Suprapubic skin (tissue), 4 donors: ENCODE measurements at regions not wholly inside any gene's neighbourhood (a gene's known extent, or its start where the extent isn't known, plus 50 kb on each side); places are given as distances from the start of the nearest gene placed in this dataset.

Experiments
- EP300 ChIP-seq: sonication (generic); formaldehyde crosslinking; IDR thresholded peaks from one replicate; pipeline ENCODE4 v1.6.1; 2017; ENCODE audit warnings: antibody characterized with exemption
- POLR2A ChIP-seq, 2 donors: fragments of 450-650 bp; IDR thresholded peaks; one replicate each; pipeline ENCODE4 v1.6.1; 2017; ENCODE audit warnings: antibody characterized with exemption in 2 of 2, mild to moderate bottlenecking in 2 of 2, moderate library complexity in 2 of 2
- POLR2AphosphoS5 ChIP-seq, 3 donors: sonication (generic); formaldehyde crosslinking; IDR thresholded peaks; one replicate each; pipeline ENCODE4 v1.6.1; 2017; ENCODE audit warnings: antibody characterized with exemption in 3 of 3
- TF ChIP-seq, protein P1 (sequence below), 2 donors: fragments of 200-600 bp in 1 of 2; fragments of 450-650 bp in 1 of 2; sonication (generic) in 1 of 2; IDR thresholded peaks; one replicate each; pipeline ENCODE4 v1.5.1; 2016 to 2019; ENCODE audit warnings: antibody characterized with exemption in 2 of 2, mild to moderate bottlenecking in 1 of 2, moderate library complexity in 1 of 2

- TF ChIP-seq, protein P1, sequence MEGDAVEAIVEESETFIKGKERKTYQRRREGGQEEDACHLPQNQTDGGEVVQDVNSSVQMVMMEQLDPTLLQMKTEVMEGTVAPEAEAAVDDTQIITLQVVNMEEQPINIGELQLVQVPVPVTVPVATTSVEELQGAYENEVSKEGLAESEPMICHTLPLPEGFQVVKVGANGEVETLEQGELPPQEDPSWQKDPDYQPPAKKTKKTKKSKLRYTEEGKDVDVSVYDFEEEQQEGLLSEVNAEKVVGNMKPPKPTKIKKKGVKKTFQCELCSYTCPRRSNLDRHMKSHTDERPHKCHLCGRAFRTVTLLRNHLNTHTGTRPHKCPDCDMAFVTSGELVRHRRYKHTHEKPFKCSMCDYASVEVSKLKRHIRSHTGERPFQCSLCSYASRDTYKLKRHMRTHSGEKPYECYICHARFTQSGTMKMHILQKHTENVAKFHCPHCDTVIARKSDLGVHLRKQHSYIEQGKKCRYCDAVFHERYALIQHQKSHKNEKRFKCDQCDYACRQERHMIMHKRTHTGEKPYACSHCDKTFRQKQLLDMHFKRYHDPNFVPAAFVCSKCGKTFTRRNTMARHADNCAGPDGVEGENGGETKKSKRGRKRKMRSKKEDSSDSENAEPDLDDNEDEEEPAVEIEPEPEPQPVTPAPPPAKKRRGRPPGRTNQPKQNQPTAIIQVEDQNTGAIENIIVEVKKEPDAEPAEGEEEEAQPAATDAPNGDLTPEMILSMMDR (IDR thresholded peaks at IDR 0.05), result no peak
- TF ChIP-seq POLR2A (IDR thresholded peaks at IDR 0.05) (no peak), POLR2AphosphoS5 (IDR thresholded peaks at IDR 0.05) (no peak), EP300 (no peak)
Observed at GRCh38 chr5:103446813-103447212, 115.8 kb downstream of the NUDT12 start.
